Adrenal gland (tissue), 9 donors: ENCODE measurements at regions not wholly inside any gene's neighbourhood (a gene's known extent, or its start where the extent isn't known, plus 50 kb on each side); places are given as distances from the start of the nearest gene placed in this dataset.

Source experiments
- DNase-seq, 7 donors: peaks; one replicate each; pipeline ENCODE4 v3.0.0-alpha.2; 2019 to 2020
- H3K27ac ChIP-seq, 5 donors: fragments of 200-600 bp; sonication (generic) in 4 of 5; 1 replicate in 3 of 5; 2 replicates in 2 of 5; pipeline versions ENCODE4 v1.5.1 to v1.8.0; 2016 to 2020; ENCODE audit warnings: mild to moderate bottlenecking in 1 of 5
- H3K27me3 ChIP-seq: fragments of 200-600 bp; 2 replicates; pipeline ENCODE4 v1.8.0; 2021
- H3K36me3 ChIP-seq, 2 donors: fragments of 200-600 bp; replicated peaks in 1 of 2; 1 replicate in 1 of 2; 2 replicates in 1 of 2; pipeline versions ENCODE4 v1.5.1 to v1.8.0; 2018 to 2022
- H3K4me1 ChIP-seq, 2 donors: fragments of 200-600 bp; replicated peaks in 1 of 2; 1 replicate in 1 of 2; 2 replicates in 1 of 2; pipeline versions ENCODE4 v1.5.1 to v1.8.0; 2018 to 2021
- H3K4me3 ChIP-seq, 4 donors: fragments of 200-600 bp; sonication (generic) in 3 of 4; one replicate each; pipeline ENCODE4 v1.5.1; 2016 to 2018
- H3K9me3 ChIP-seq, 3 donors: fragments of 200-600 bp; sonication (generic) in 1 of 3; replicated peaks in 1 of 3; 1 replicate in 2 of 3; 2 replicates in 1 of 3; pipeline versions ENCODE4 v1.5.1 to v1.8.0; 2016 to 2021
- POLR2A ChIP-seq, 2 donors: fragments of 450-650 bp; IDR thresholded peaks; one replicate each; pipeline ENCODE4 v1.6.1; 2017; ENCODE audit warnings: antibody characterized with exemption in 2 of 2, mild to moderate bottlenecking in 2 of 2, moderate library complexity in 1 of 2
- WGBS, 4 donors: extraction: QIAGEN DNeasy Blood & Tissue Kit in 2 of 4; methylation state at CpG; one replicate each; pipeline versions ENCODE4 v1.1.5 to v1.1.7; 2013 to 2017; 5-methylcytosine and 5-hydroxymethylcytosine counted together
- intact Hi-C, 2 donors: fragments of 100-400 bp; cut with DNase I; formaldehyde crosslinking; loops; one replicate each; pipeline versions ENCODE4 v1.14.1 to v1.15.0; 2022 to 2023
- TF ChIP-seq, protein P1 (sequence below), 6 experiments: fragments of 450-650 bp in 4 of 6; fragments of 200-600 bp in 2 of 6; sonication (generic) in 1 of 6; IDR thresholded peaks; 1 replicate in 5 of 6; 2 replicates in 1 of 6; pipeline versions ENCODE4 v1.5.1 to v1.8.0; 2016 to 2021; ENCODE audit warnings: antibody characterized with exemption in 6 of 6, mild to moderate bottlenecking in 2 of 6, moderate library complexity in 1 of 6
- donor health status: healthy with polysubstance abuse.
- donor health status: Bipolar disorder and iron deficiency.
- donor health status: DM: yes; HTN: yes; CAD: no.
- donor health status: DM: no; HTN: no; CAD: no.
- donor health status: DM: no; HTN: no; CAD: no.

DNA sequence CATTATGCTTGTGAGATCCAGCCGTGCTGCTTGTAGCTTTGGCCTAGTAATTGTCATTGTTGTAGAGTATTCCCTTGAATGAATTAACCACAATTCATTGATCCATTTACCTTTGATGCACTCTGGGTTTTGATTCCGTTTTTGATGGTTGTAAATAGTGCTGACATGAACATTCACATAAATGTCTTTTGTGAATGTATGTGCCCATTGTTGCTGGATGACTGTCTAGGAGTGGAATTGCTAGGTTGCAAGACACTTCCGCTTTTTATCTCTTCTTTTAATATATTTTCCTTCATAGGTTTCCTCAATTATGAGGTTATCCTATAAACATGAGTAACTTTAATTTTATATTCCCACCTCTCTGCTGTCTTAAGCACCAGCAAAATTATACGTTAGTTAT is 104.8 kb upstream of the CCDC68 start:
- H3K27me3 ChIP-seq, result no peaks in the 10 kb centered on the region
- intact Hi-C loops, result no loop called here
- no peak overlapping the region for H3K27ac ChIP-seq
- no peaks in the 10 kb centered on the region for H3K9me3 ChIP-seq
- no peaks in the 10 kb centered on the region for H3K36me3 ChIP-seq
- no peak for TF ChIP-seq POLR2A (IDR thresholded peaks at IDR 0.05)
- TF ChIP-seq, protein P1, sequence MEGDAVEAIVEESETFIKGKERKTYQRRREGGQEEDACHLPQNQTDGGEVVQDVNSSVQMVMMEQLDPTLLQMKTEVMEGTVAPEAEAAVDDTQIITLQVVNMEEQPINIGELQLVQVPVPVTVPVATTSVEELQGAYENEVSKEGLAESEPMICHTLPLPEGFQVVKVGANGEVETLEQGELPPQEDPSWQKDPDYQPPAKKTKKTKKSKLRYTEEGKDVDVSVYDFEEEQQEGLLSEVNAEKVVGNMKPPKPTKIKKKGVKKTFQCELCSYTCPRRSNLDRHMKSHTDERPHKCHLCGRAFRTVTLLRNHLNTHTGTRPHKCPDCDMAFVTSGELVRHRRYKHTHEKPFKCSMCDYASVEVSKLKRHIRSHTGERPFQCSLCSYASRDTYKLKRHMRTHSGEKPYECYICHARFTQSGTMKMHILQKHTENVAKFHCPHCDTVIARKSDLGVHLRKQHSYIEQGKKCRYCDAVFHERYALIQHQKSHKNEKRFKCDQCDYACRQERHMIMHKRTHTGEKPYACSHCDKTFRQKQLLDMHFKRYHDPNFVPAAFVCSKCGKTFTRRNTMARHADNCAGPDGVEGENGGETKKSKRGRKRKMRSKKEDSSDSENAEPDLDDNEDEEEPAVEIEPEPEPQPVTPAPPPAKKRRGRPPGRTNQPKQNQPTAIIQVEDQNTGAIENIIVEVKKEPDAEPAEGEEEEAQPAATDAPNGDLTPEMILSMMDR (IDR thresholded peaks at IDR 0.05), result no peak
- DNase-seq, result no peak
- H3K4me1 ChIP-seq, result no peaks in the 10 kb centered on the region
- 75 to 87% (median 81%) methylated on average over 4 of the region's 4 CpGs for WGBS, 4 donors
- no peak overlapping the region for H3K4me3 ChIP-seq

DNA sequence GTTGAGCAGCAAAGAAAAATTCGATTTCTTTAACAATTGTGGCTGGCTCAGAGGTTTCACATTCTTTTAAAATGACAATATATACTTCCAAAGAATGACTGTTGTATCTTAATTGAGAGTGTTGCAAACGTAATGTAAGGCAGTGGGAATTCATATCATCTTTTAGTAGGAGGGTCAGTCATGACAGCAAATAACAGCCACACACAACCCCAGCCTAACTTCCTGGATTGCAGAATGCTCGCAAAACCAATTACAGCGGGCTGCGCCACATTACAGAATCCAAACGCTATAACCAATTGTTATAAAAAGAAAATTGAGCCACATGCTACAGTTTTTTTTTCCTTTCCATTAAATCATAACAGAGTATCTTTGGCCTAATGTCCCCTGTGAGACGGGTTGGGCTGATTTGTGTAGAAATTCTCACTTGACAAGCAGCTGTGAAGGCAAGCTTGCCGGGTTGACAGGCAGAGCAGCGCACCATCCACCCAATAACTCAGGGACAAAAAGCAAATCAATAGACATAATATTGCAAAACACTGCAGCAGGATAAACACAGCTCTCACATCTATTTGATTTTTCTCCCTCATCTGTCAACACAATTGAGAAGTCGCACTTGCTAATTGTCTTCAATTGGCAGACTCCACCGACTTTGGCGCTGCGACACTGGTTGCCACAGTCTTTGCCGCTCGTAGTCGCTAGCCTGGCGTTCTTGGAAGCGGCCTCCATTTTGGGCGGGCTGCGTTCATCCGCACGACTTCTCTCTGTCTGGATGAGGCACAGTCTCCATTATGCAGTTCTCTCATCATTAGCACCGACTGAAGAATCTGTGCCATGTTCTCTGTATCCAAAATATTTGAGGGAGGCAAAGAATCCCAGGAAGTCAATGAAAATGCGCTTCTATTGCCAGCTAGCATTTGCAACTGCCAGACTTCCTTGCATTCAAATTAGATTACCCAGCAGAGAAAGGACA is 95.0 kb upstream of the CCDC68 start:
- H3K27me3 ChIP-seq, result no peaks in the 10 kb centered on the region
- H3K27ac ChIP-seq, result no peak overlapping the region
- no peak for DNase-seq
- no peaks in the 10 kb centered on the region for H3K4me1 ChIP-seq
- no peak for TF ChIP-seq POLR2A (IDR thresholded peaks at IDR 0.05)
- TF ChIP-seq, protein P1 (IDR thresholded peaks at IDR 0.05), result no peak
- H3K36me3 ChIP-seq, result no peaks in the 10 kb centered on the region
- 85 to 88% (median 86%) methylated on average over 24 of the region's 24 CpGs for WGBS, 4 donors
- intact Hi-C loops, result no loop called here
- H3K9me3 ChIP-seq, result no peaks in the 10 kb centered on the region
- no peak overlapping the region for H3K4me3 ChIP-seq

DNA sequence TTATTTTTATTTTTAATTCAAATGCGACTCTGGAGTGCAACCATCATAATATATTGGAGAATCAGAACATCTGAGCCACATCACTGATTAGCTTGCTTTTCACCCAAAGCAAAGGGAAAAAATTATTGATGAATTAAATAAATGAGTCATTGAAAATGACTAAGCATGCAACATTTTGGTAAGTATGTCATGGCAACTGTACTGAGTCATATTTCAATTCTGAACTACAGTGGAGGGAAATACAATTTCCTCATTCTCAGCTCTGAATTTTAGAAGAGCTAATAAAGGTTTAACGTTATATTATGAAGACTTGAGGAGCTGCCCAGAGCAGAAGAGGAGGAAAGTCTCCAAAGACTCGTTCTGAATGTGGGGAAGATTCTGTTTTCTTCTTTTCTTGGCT is 89.6 kb upstream of the CCDC68 start:
- no peak for DNase-seq
- Histone ChIP-seq H3K27me3 (no peaks in the 10 kb centered on the region), H3K4me1 (no peaks in the 10 kb centered on the region), H3K4me3 (no peak overlapping the region), H3K27ac (no peak overlapping the region), H3K9me3 (no peaks in the 10 kb centered on the region), H3K36me3 (no peaks in the 10 kb centered on the region)
- intact Hi-C loops, result no loop called here
- WGBS, 4 donors, result 55 to 79% (median 61%) methylated on average over 3 of the region's 3 CpGs
- TF ChIP-seq, protein P1 (IDR thresholded peaks at IDR 0.05), result no peak
- no peak for TF ChIP-seq POLR2A (IDR thresholded peaks at IDR 0.05)

DNA sequence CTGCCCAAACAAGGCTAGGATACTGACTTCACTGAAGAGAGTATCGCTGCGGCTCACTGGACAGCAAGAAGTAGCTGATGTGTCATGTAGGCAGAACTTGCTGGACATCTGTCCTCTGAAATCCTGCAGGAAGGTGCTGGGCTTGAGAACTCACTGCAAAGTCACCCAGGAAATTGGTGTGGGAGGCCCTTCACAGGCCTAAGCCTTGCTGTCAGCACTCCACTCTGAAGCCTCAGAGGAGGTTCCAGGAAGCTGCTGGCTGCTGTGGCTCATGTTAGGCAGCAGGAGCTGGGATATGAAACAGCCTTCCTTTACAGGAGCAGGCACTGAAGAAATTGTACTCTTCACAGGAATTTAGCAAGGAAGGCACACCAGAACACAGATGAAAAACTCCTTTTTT is 88.3 kb upstream of the CCDC68 start:
- Histone ChIP-seq H3K4me1 (no peaks in the 10 kb centered on the region), H3K27me3 (no peaks in the 10 kb centered on the region), H3K36me3 (no peaks in the 10 kb centered on the region), H3K4me3 (no peak overlapping the region), H3K27ac (no peak overlapping the region), H3K9me3 (no peaks in the 10 kb centered on the region)
- no peak for DNase-seq
- WGBS, 4 donors, result 89 to 100% (median 97%) methylated on average over 2 of the region's 2 CpGs
- intact Hi-C loops, result no loop called here
- TF ChIP-seq, protein P1 (IDR thresholded peaks at IDR 0.05), result no peak
- no peak for TF ChIP-seq POLR2A (IDR thresholded peaks at IDR 0.05)
